Calu3 (cell line): ENCODE measurements at regions not wholly inside any gene's neighbourhood (a gene's known extent, or its start where the extent isn't known, plus 50 kb on each side); places are given as distances from the start of the nearest gene placed in this dataset.

Experiments
- BruUV-seq: library from RNA; stranded (reverse); fragments of 400-500 nt; replicated peaks from 2 replicates; lab custom pipeline; 2021; lab: Mats Ljungman, UMichigan
- CTCF ChIA-PET: fragments of 300-600 bp; sonication (Branson Sonifier 250); formaldehyde crosslinking; loops from one replicate; lab custom pipeline; 2022; ENCODE audit warnings: antibody characterized with exemption; lab: Charles Lee
- DNase-seq: peaks from one replicate; pipeline ENCODE4 v3.0.0; 2022
- H3K27ac Mint-ChIP-seq: one replicate; pipeline ENCODE4 v1.8.0; 2022; ENCODE audit warnings: mixed read lengths; ENCODE audit not compliant: unreplicated experiment
- H3K27me3 Mint-ChIP-seq: one replicate; pipeline ENCODE4 v1.8.0; 2022; ENCODE audit warnings: mixed read lengths; ENCODE audit not compliant: unreplicated experiment
- H3K36me3 Mint-ChIP-seq: one replicate; pipeline ENCODE4 v1.8.0; 2022; ENCODE audit warnings: mild to moderate bottlenecking, moderate library complexity, mixed read lengths; ENCODE audit not compliant: insufficient read depth, unreplicated experiment
- H3K4me1 Mint-ChIP-seq: one replicate; pipeline ENCODE4 v1.8.0; 2022; ENCODE audit warnings: mild to moderate bottlenecking, low read depth, mixed read lengths; ENCODE audit not compliant: unreplicated experiment
- H3K4me3 Mint-ChIP-seq: one replicate; pipeline ENCODE4 v1.8.0; 2022; ENCODE audit warnings: mild to moderate bottlenecking, low read depth, moderate library complexity, mixed read lengths; ENCODE audit not compliant: unreplicated experiment
- H3K9me3 Mint-ChIP-seq: one replicate; pipeline ENCODE4 v1.8.0; 2022; ENCODE audit warnings: low read depth, mixed read lengths; ENCODE audit not compliant: unreplicated experiment
- CTCF ChIP-seq: fragments of 200-600 bp; IDR thresholded peaks from one replicate; pipeline ENCODE4 v1.8.0; 2022; ENCODE audit warnings: antibody characterized with exemption; ENCODE audit not compliant: unreplicated experiment
- intact Hi-C: fragments of 100-400 bp; cut with micrococcal nuclease; formaldehyde crosslinking; loops from one replicate; pipeline ENCODE4 v1.10.0; 2022; ENCODE audit not compliant: unreplicated experiment

- no peak overlapping the region for H3K27ac Mint-ChIP-seq
- no TSS peak for BruUV-seq
- CTCF ChIA-PET: no interaction called here
- H3K36me3 Mint-ChIP-seq: no peaks in the 10 kb centered on the region
- no peak for TF ChIP-seq CTCF
- H3K27me3 Mint-ChIP-seq: peaks cover 69% of the 10 kb centered on the region
- no peaks in the 10 kb centered on the region for H3K9me3 Mint-ChIP-seq
- H3K4me1 Mint-ChIP-seq: no peaks in the 10 kb centered on the region
- no peak overlapping the region for H3K4me3 Mint-ChIP-seq
- no peak for DNase-seq
- intact Hi-C loops: no loop called here
Measured at GRCh38 chr5:10839916-10840599, 79.0 kb upstream of the DAP start.

DNA sequence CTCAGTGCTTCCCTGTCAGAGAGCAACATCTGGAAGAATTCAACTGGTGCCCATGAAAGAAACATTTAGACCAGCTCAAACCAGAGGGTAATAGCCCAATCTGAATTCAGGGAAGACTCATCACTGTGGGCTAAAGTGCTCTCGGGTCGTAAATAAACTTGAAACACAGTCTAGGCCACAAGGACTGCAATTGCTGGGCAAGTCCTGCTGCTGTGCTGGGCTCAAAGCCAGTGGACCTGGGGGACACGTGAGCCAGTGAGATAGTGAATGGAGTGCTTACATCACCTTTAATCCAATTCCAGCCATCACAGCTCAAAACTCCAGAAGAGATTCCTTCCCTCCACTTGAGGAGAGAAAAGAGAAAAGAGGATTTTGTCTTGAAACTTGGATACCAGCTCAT is 78.1 kb upstream of the DAP start:
- H3K27ac Mint-ChIP-seq: no peak overlapping the region
- no peak for DNase-seq
- no peak for TF ChIP-seq CTCF
- CTCF ChIA-PET: no interaction called here
- peaks cover 64% of the 10 kb centered on the region for H3K27me3 Mint-ChIP-seq
- no peaks in the 10 kb centered on the region for H3K4me1 Mint-ChIP-seq
- no peaks in the 10 kb centered on the region for H3K36me3 Mint-ChIP-seq
- no TSS peak for BruUV-seq
- no peak overlapping the region for H3K4me3 Mint-ChIP-seq
- intact Hi-C loops: no loop called here
- H3K9me3 Mint-ChIP-seq: no peaks in the 10 kb centered on the region

GRCh38 chr5:10838038-10838437 is 77.0 kb upstream of the DAP start:
- H3K9me3 Mint-ChIP-seq: no peaks in the 10 kb centered on the region
- CTCF ChIA-PET: interaction anchor here (0.6 kb wide), 1 partner anchor 225 kb away, joined by 3 read pairs; no protein-coding TSS in a partner anchor
- H3K27ac Mint-ChIP-seq: no peak overlapping the region
- no peaks in the 10 kb centered on the region for H3K36me3 Mint-ChIP-seq
- no peak overlapping the region for H3K4me3 Mint-ChIP-seq
- peaks cover 71% of the 10 kb centered on the region for H3K27me3 Mint-ChIP-seq
- no peak for DNase-seq
- intact Hi-C loops: no loop called here
- TF ChIP-seq CTCF: no peak
- H3K4me1 Mint-ChIP-seq: no peaks in the 10 kb centered on the region
- no TSS peak for BruUV-seq

DNA sequence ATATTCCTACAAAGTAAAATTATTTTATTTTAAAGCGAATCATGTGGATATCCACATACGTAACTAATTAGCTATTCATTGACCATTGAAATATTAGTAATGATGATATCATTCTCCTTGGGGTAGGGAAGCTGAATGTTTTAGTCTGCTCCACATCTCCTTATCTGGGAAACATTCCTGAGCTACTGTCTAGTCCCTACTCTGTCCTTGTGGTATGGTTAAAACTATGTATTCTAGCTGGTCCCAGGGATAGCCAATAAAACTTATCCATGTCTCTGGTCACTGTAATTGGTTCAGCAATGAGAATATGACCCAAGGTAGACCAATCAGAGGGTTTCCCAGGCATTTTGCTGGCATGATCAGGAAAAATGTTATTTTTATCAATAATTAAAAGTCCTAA is 76.0 kb upstream of the DAP start:
- intact Hi-C loops: no loop called here
- TF ChIP-seq CTCF: no peak
- Mint-ChIP-seq H3K27ac (no peak overlapping the region), H3K9me3 (no peaks in the 10 kb centered on the region), H3K4me1 (no peaks in the 10 kb centered on the region), H3K36me3 (no peaks in the 10 kb centered on the region), H3K27me3 (peaks cover 73% of the 10 kb centered on the region), H3K4me3 (no peak overlapping the region)
- CTCF ChIA-PET: no interaction called here
- BruUV-seq: no TSS peak
- no peak for DNase-seq
